ENCODE measurements at regions not wholly inside any gene's neighbourhood (a gene's known extent, or its start where the extent isn't known, plus 50 kb on each side); places are given as distances from the start of the nearest gene placed in this dataset.
"Not testable (repeated sequence)": the region's sequence is repeated elsewhere in the genome, so short reads cannot be mapped to it uniquely, and the experiment has no call there.

DNA sequence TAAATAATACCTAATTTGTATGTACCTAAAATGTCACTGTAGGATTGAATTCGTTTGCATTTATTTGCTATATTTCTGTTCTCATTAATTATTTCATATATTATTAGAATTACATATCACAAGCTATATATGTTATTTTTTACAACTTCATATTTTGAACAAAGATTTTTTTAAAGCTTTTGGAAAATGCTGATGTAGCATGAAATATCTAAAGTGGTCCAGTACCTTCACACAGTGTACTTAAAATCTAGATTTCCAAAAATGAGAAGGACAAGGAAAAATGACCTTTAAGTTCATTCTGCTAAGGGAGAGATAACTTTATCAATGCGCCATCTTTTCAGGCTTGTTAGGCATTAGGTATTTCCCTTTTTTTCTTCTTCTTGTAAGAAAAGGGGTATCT lies 71.8 kb downstream of the LARP7 start:
- no peak overlapping the region for H3K4me3 ChIP-seq (ENCODE audit: low read depth, low read length)
- TF ChIP-seq, protein P1, sequence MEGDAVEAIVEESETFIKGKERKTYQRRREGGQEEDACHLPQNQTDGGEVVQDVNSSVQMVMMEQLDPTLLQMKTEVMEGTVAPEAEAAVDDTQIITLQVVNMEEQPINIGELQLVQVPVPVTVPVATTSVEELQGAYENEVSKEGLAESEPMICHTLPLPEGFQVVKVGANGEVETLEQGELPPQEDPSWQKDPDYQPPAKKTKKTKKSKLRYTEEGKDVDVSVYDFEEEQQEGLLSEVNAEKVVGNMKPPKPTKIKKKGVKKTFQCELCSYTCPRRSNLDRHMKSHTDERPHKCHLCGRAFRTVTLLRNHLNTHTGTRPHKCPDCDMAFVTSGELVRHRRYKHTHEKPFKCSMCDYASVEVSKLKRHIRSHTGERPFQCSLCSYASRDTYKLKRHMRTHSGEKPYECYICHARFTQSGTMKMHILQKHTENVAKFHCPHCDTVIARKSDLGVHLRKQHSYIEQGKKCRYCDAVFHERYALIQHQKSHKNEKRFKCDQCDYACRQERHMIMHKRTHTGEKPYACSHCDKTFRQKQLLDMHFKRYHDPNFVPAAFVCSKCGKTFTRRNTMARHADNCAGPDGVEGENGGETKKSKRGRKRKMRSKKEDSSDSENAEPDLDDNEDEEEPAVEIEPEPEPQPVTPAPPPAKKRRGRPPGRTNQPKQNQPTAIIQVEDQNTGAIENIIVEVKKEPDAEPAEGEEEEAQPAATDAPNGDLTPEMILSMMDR (IDR thresholded peaks at IDR 0.05; ENCODE audit: low read depth, low read length) = no peak

DNA sequence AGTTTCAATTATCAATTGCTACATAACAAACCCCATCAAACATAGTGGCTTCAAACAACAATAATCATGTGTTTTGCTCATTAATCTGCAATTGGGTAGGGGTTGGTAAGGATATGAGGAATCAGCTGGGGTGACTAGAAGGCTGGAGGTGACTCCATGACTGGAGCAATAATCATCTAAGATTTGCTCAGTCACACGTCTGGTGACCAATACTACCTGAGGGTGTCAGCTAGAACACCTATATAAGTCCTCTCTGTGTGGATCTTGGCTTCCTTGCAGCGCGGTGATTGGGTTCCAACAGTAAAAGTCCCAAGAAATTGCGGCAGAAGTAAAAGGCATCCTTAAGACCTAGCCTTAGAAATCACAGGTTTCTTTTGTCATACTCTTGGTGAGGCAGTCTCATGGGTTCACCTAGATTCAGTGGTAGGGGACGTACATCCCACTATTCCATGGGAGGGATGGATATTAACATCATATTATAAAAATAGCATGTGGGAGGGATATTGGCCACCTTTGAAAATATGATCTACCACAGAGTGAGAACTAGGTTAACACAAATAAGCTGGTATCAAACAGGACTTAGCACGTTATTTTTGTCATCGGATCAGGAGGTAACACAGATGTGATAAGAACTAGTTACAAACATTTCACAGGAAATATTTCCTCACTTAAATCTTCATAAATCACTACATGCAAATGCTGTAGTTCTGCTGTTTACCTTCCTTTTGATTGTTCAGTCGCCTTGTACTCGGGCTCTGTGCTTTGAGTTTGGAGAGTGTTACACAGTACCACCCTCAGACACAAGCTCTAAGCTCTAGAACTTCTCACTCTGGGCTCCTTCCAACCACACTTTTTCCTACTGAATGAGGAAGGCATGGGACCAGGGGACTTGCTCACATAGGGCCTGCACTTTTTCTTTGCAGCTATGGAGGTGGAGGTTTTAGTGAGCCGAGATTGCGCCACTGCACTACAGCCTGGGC lies 78.3 kb downstream of the LARP7 start:
- H3K4me1 ChIP-seq = peaks cover 7% of the 10 kb centered on the region
- no peaks in the 10 kb centered on the region for H3K36me3 ChIP-seq
- H3K27me3 ChIP-seq = no peaks in the 10 kb centered on the region
- TF ChIP-seq, protein P1 (IDR thresholded peaks at IDR 0.05; ENCODE audit: low read depth, low read length) = no peak
- no peaks in the 10 kb centered on the region for H3K9me3 ChIP-seq
- no peak for DNase-seq
- no peak overlapping the region for H3K4me3 ChIP-seq (ENCODE audit: low read depth, low read length)

More for the DNA sequence above, 71.8 kb downstream of the LARP7 start:
- no peaks in the 10 kb centered on the region for H3K27me3 ChIP-seq
- no peaks in the 10 kb centered on the region for H3K9me3 ChIP-seq
- H3K36me3 ChIP-seq = no peaks in the 10 kb centered on the region
- peaks cover 3% of the 10 kb centered on the region; the same call in 1 of the 2 replicates for H3K4me1 ChIP-seq
- no peak for DNase-seq

DNA sequence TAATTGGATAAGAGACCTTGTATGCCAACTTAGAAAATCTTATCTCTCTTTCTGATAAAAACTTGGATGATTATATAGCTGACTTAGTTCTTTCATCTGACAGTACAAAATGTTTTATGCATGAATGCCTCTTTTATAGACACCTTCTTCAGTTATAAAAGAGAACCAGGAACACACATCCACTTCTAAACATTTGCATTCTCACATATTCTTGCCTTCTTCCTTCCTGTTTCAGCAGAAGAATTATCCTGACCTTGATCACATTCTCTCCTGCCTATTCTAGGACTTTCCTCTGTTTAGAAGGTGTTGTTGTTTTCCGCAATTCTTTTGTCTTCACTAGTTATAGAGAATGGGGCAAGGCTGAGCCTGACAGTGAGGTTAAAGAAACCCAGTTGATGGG lies 80.9 kb downstream of the LARP7 start:
- Histone ChIP-seq H3K4me3 (ENCODE audit: low read depth, low read length) (no peak overlapping the region), H3K9me3 (no peaks in the 10 kb centered on the region), H3K27me3 (no peaks in the 10 kb centered on the region), H3K4me1 (peaks cover 7% of the 10 kb centered on the region), H3K36me3 (no peaks in the 10 kb centered on the region)
- no peak for DNase-seq
- TF ChIP-seq, protein P1 (IDR thresholded peaks at IDR 0.05; ENCODE audit: low read depth, low read length) = no peak

DNA sequence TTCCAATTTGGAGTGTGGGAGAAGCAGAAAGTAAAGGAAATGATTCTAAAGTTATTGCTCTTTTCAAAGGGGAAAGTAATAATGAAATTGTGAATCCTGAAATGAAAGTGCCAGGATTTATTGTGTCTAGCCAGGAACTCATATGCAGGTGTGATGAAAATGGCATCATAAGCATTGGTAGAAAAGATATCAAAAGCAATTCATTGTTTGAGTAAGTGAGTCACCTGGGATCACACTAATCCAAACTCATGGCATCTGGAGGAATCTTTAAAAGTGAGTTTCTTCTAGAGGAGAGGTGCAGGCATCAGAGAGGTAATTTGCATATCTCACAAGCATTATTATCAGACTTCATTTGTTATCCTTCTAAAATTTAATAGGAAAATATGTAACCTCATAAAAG lies 84.7 kb downstream of the LARP7 start:
- no peaks in the 10 kb centered on the region; the same call in 1 of the 2 replicates for H3K27me3 ChIP-seq
- no peak overlapping the region for H3K4me3 ChIP-seq (ENCODE audit: low read depth, low read length)
- H3K4me1 ChIP-seq = peaks cover 7% of the 10 kb centered on the region
- DNase-seq = no peak
- TF ChIP-seq, protein P1 (IDR thresholded peaks at IDR 0.05; ENCODE audit: low read depth, low read length) = no peak
- H3K36me3 ChIP-seq = no peaks in the 10 kb centered on the region
- no peaks in the 10 kb centered on the region for H3K9me3 ChIP-seq

DNA sequence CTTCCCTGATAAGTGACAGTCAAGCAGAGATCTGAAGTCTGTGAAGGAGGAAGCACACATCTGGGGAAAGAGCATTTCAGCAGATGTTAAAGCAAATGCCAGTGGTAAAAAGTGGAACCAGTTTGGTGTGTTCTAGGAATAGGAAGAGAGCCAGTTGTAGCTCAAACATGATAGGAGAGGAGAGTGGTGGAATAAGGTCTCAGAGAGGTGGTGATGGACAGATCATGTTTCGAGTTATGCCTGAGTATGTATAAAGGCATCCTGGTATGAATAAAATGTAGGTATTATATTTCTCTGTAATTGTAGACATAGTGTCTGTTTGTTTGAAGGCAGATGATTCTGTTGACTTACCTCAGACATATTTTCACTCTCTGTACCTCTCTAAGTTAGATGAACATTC lies 89.1 kb downstream of the LARP7 start:
- TF ChIP-seq, protein P1 (IDR thresholded peaks at IDR 0.05; ENCODE audit: low read depth, low read length) = no peak

DNA sequence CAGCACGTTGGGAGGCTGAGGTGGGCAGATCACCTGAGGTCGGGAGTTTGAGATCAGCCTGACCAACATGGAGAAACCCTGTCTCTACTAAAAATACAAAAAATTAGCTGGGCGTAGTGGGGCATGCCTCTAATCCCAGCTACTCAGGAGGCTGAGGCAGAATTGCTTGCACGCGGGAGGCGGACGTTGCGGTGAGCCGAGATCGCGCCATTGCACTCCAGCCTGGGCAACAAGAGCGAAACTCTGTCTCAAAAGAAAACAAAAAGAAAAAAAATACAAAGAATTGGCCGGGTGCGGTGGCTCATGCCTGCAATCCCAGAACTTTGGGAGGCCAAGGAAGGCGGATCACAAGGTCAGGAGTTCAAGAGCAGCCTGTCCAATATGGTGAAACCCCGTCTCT lies 90.8 kb downstream of the LARP7 start:
- H3K27me3 ChIP-seq; H3K9me3 ChIP-seq; DNase-seq; H3K4me3 ChIP-seq (ENCODE audit: low read depth, low read length); H3K4me1 ChIP-seq; H3K36me3 ChIP-seq: not testable (repeated sequence)

More for the DNA sequence above, 89.1 kb downstream of the LARP7 start:
- no peak overlapping the region for H3K4me3 ChIP-seq (ENCODE audit: low read depth, low read length)
- no peak for DNase-seq
- no peaks in the 10 kb centered on the region; the same call in 1 of the 2 replicates for H3K27me3 ChIP-seq
- no peaks in the 10 kb centered on the region for H3K36me3 ChIP-seq
- no peaks in the 10 kb centered on the region for H3K9me3 ChIP-seq
- H3K4me1 ChIP-seq = no peaks in the 10 kb centered on the region

All from BE2C (cell line).